Urinary bladder (tissue), 3 donors: ENCODE measurements at regions not wholly inside any gene's neighbourhood (a gene's known extent, or its start where the extent isn't known, plus 50 kb on each side); places are given as distances from the start of the nearest gene placed in this dataset.

Experiments used
- DNase-seq: peaks from one replicate; pipeline ENCODE4 v3.0.0-alpha.2; 2015; ENCODE audit errors: extremely low spot score
- H3K27ac ChIP-seq: one replicate; pipeline ENCODE4 v1.5.1; 2013; ENCODE audit warnings: low read depth, mild to moderate bottlenecking, moderate library complexity
- H3K36me3 ChIP-seq: one replicate; pipeline ENCODE4 v1.6.1; 2013; ENCODE audit warnings: mild to moderate bottlenecking, moderate library complexity; ENCODE audit not compliant: insufficient read depth
- H3K4me1 ChIP-seq: one replicate; pipeline ENCODE4 v1.6.1; 2013; ENCODE audit warnings: mild to moderate bottlenecking, moderate library complexity; ENCODE audit not compliant: insufficient read depth
- H3K4me3 ChIP-seq: one replicate; pipeline ENCODE4 v1.5.1; 2013; ENCODE audit warnings: low read depth, low read length
- WGBS: extraction: QIAGEN DNeasy Blood & Tissue Kit; methylation state at CpG from one replicate; pipeline ENCODE4 v1.1.7; 2013; 5-methylcytosine and 5-hydroxymethylcytosine counted together
- donor health status: healthy with polysubstance abuse.
- donor health status: healthy.

DNA sequence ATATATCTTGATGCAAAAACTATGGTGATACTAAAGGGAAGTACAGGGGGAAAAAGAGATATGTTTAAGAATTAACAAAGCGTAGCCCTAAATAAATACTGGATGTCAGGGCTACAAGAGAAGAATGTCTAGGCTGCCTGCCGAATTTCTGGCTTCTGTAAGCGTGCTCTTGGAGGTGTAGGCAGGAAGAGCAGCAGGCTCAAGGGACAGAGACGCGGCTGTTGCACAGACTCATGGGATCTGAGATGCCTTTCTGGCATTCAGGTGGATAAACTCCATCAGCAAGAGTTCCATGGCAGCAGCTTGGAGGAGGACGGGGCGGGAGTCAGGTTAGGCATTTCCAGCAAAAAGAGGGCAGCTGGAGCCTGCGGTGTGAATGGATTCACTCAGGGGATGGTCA is 123.2 kb upstream of the TWIST2 start:
- Histone ChIP-seq H3K36me3 (no peaks in the 10 kb centered on the region), H3K4me3 (no peak overlapping the region), H3K4me1 (no peaks in the 10 kb centered on the region), H3K27ac (no peak overlapping the region)
- no peak for DNase-seq
- WGBS, result 45% methylated on average over 8 of the region's 8 CpGs

DNA sequence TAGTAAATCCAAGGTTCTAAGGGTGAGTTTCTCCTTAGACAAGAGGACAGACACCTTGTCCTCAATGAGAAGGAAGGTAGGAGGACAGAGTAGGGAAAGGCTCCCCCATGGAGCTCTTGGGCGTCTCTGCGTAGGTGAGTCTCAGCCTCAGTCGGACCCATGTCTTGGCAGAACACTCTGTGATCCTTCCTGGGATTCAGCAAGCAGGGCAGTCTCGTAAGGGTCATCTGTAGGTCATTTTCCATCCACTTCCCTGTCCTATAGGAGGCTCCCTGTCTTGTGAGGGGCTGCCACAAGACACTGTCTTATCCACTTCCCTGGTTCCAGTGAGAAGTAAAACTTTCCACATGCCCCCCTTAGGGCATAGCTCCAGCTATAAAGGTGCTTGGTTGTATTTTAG is 122.6 kb upstream of the TWIST2 start:
- Histone ChIP-seq H3K4me3 (no peak overlapping the region), H3K36me3 (no peaks in the 10 kb centered on the region), H3K4me1 (no peaks in the 10 kb centered on the region), H3K27ac (no peak overlapping the region)
- WGBS, result 84% methylated on average over 4 of the region's 4 CpGs
- no peak for DNase-seq

DNA sequence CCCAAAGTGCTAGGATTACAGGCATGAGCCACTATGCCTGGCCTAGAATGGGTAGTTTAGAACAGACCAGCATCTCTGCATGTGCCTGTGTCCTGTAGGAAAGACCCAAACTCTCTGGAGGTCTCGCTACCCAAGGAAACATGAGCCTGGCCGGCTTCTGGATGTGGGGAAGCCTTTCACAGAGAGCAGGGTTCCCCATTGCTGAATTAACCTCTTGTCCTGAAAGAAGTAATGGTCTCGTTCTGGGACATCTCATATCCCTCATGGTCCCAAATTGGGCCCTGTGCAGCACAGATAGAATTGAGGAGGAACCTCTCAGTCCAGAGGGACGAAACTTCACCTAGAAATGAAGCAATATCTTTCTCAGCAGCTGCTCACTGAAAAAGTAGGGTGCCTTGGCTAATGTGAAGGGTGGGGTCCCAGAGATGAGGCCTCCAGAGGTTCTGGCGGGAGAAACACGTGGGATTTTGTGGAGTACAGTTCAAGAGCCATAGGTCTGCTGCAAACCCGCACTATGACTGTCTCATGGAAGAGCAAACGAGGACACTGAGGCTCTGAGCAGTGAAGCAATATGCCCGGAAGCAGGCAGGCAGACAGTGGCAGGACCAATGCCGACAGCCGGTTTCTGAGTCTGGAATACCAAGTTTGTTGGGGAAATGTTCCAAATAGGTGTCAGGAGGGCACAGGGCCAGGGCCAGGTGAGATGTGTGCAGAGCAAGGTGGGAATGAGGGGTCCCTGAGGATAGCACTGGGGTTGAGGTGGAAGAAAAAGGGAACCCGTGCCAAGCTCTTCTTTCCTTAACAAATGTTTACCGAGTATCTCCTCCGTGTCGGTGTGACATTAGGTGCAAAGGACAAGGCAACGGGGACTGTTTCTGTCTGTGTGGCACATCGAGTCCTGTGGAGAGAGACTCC is 121.0 kb upstream of the TWIST2 start:
- Histone ChIP-seq H3K4me3 (no peak overlapping the region), H3K36me3 (no peaks in the 10 kb centered on the region), H3K27ac (no peak overlapping the region), H3K4me1 (no peaks in the 10 kb centered on the region)
- 79% methylated on average over 17 of the region's 17 CpGs for WGBS
- DNase-seq, result no peak

GRCh38 chr2:238727585-238728329 is 120.1 kb upstream of the TWIST2 start:
- DNase-seq, result no peak
- no peak overlapping the region for H3K4me3 ChIP-seq
- 38% methylated on average over 11 of the region's 11 CpGs for WGBS

GRCh38 chr2:238728330-238729260 is 119.3 kb upstream of the TWIST2 start:
- Histone ChIP-seq H3K4me1 (no peaks in the 10 kb centered on the region), H3K4me3 (no peak overlapping the region), H3K27ac (peak overlapping the region; percentile 53), H3K36me3 (no peaks in the 10 kb centered on the region)
- 15% methylated on average over 13 of the region's 13 CpGs for WGBS
- peak; percentile 84 for DNase-seq

More at GRCh38 chr2:238727585-238728329, 120.1 kb upstream of the TWIST2 start:
- no peaks in the 10 kb centered on the region for H3K36me3 ChIP-seq
- H3K27ac ChIP-seq, result peak overlapping the region; percentile 27
- no peaks in the 10 kb centered on the region for H3K4me1 ChIP-seq

DNA sequence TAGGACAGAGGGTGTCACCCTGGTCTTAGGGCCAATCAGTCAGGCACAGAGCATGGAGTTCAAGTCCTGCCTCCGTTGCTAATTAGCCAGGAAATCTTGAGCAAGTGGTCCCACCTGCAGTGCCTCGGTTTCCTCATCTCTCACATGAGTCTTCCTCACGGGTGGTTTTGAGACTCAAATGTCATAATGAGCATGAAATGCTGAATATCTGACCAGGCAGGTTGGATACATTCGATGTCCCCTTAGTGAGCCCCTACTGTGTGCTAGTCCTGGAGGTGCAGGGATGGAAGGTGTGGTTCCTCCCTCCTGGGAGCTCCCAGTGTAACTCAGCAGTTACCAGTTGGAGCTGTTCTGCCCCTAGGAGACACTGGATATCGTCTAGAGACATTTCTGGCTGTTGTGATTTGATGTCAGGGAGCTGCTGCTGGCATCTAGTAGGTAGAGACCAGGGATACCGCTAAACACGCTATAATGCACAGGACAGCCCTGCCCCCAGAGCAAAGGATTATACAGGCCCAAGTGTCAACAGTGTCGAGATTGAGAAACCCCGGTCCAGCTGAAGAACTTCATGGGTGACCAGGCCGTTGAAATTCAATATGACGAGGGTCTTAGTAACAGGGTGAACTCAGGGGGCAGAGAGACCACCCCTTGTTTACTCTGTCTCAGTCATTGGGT is 118.5 kb upstream of the TWIST2 start:
- 84% methylated on average over 11 of the region's 11 CpGs for WGBS
- Histone ChIP-seq H3K4me1 (no peaks in the 10 kb centered on the region), H3K4me3 (no peak overlapping the region), H3K36me3 (no peaks in the 10 kb centered on the region), H3K27ac (peak overlapping the region; percentile 53)
- no peak for DNase-seq

DNA sequence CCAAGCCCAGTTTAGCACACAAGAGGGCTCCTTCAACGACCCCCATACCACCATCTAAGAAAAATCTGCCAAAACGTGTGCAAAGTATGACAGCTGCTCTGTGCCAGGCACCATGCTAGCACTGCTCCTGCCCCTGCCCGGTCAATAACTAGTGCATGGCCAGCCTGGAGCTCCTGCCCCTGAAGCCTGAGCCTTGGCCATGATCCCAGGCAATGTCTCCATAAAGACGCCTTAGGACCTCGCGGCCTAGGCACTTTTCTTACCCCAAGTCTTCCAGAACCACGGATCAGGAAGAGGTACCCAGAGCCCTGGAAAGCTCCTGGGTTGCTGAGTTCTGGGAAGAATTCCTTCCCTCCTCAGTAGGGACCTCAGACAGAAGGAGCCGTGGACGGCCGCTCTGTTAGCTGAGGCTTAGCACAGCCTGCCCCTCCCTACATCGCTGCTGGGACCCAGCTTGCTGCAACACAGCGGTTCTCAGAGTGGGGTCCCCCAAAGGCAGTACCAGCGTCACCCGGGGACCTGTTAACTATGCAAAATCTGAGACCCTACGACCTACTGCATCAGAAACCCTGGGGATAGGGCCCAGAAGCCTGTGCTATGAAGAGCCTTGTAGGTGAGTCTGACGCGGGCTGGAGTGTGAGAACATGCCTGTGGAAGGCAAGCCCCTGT is 117.8 kb upstream of the TWIST2 start:
- Histone ChIP-seq H3K4me3 (no peak overlapping the region), H3K36me3 (no peaks in the 10 kb centered on the region), H3K27ac (no peak overlapping the region), H3K4me1 (no peaks in the 10 kb centered on the region)
- 90% methylated on average over 17 of the region's 17 CpGs for WGBS
- DNase-seq, result no peak

DNA sequence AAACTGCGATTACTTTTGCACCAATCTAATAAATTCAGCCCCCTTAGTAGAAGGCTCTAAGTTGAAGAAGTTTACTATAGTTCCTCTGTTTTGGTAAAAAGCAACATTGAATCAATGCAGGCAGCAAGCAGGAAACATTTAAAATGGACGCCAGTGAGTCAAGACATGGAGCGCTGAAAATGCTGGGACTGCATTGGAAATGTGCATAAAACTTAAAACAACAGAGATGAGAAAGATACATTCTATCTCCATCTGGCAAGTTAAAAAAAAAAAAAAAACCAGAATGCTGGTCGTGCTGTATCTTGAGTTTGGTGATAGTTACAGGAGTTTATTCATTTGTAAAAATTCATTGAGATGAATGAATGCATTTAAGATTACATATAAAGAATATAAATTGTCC is 117.0 kb upstream of the TWIST2 start:
- no peaks in the 10 kb centered on the region for H3K36me3 ChIP-seq
- no peak for DNase-seq
- H3K4me3 ChIP-seq, result no peak overlapping the region
- 94% methylated on average over 4 of the region's 4 CpGs for WGBS
- no peak overlapping the region for H3K27ac ChIP-seq
- no peaks in the 10 kb centered on the region for H3K4me1 ChIP-seq

DNA sequence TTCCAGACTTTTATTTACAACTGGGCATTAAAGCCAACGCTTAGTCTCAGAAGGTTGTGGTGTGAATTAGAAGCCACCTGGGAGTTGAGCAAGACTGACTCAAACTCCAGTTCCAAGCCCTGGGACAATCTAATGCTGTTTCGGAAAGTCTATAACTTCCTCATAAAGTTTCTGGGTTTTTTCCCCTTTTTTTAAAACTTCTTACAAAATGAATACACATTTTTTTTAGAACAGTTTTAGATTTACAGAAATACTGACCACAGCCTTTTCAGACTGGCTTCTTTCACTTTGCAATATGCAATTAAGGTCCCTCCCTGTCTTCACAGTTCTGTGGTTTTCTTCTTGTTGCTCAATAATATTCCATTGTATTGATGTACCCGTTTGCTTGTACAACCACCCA is 115.9 kb upstream of the TWIST2 start:
- Histone ChIP-seq H3K4me1 (no peaks in the 10 kb centered on the region), H3K27ac (no peak overlapping the region), H3K4me3 (no peak overlapping the region), H3K36me3 (no peaks in the 10 kb centered on the region)
- WGBS, result 76% methylated on average over 3 of the region's 3 CpGs
- no peak for DNase-seq

DNA sequence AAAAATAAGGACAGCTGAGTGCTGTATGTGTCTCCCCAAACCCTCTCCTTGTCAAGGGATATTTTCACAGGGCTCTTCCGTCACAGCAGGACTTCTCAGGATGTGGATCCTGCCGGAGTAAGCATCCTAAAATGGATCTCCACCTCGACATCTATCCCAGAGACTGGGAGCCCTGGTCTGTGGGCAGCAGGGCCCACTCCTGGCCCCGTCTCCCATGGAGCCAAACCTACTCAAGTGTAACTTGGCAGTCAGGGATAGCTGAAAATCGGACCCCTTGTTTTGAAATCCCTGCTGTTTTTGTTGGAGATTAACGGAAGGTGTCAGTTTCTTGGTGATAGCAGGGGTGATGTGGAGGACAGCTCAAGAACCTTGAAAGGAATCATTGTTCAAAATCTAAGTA is 109.0 kb upstream of the TWIST2 start:
- DNase-seq, result no peak
- 86% methylated on average over 6 of the region's 6 CpGs for WGBS
- Histone ChIP-seq H3K36me3 (no peaks in the 10 kb centered on the region), H3K4me3 (no peak overlapping the region), H3K27ac (no peak overlapping the region), H3K4me1 (no peaks in the 10 kb centered on the region)

- DNase-seq, result no peak
- Histone ChIP-seq H3K4me3 (no peak overlapping the region), H3K36me3 (no peaks in the 10 kb centered on the region), H3K4me1 (no peaks in the 10 kb centered on the region), H3K27ac (no peak overlapping the region)
- 79% methylated on average over 5 of the region's 5 CpGs for WGBS
Observed at GRCh38 chr2:238739668-238740067, 108.2 kb upstream of the TWIST2 start.

GRCh38 chr2:238741277-238741676 is 106.6 kb upstream of the TWIST2 start:
- no peak for DNase-seq
- 91% methylated on average over 2 of the region's 2 CpGs for WGBS
- Histone ChIP-seq H3K36me3 (no peaks in the 10 kb centered on the region), H3K4me1 (no peaks in the 10 kb centered on the region), H3K4me3 (no peak overlapping the region), H3K27ac (no peak overlapping the region)
